Islet of Langerhans (tissue), 1 donor: ENCODE measurements at regions not wholly inside any gene's neighbourhood (a gene's known extent, or its start where the extent isn't known, plus 50 kb on each side); places are given as distances from the start of the nearest gene placed in this dataset.
"Not testable (repeated sequence)": the region's sequence is repeated elsewhere in the genome, so short reads cannot be mapped to it uniquely, and the experiment has no call there.

Experiments
- FAIRE-seq: peaks from one replicate; lab custom pipeline; 2011; peaks lifted over from hg19 to GRCh38; lab: Jason Lieb, UNC

- FAIRE-seq = no peak
These were observed 378.0 kb upstream of the CA10 start for GRCh38 chr17:52536489-52536888.

DNA sequence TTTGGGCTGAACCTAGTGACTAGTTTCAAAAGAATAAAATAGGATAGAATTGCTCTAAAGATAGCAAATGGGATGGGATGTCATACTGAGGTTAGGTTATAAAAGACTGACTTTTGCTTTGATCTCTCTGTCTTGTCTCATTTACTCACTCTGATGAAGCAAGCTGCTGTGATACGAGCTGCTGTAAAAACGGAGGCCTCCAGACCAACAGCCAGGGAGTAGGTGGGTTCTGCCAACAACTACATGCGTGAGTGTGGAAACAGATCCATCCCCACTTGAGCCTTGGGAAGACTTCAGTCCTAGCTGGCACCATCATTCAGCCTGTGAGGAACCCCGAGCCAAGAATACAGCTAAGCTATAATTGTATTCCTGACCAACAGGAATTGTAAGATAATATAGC lies 373.9 kb upstream of the CA10 start:
- FAIRE-seq = no peak

GRCh38 chr17:52524096-52524637 lies 365.7 kb upstream of the CA10 start:
- no peak for FAIRE-seq

DNA sequence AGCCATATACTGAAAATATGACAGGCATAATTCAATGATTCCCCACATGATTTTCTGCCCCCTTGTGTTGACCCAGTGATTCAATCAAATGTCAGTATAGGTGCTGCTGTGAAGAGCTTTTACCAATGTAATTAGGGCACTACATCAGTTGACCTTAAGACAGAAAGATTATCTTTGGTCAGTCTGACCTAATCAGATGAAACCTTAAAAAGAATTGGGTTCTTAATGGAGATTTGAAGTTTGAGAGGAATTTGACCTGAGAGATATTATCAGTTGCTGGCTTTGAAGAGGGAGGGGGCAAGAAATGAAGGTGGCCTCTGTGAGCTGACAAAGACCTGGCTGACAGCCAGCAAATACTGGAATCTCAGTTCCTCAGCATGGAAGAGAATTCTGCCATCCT lies 358.7 kb upstream of the CA10 start:
- no peak for FAIRE-seq

DNA sequence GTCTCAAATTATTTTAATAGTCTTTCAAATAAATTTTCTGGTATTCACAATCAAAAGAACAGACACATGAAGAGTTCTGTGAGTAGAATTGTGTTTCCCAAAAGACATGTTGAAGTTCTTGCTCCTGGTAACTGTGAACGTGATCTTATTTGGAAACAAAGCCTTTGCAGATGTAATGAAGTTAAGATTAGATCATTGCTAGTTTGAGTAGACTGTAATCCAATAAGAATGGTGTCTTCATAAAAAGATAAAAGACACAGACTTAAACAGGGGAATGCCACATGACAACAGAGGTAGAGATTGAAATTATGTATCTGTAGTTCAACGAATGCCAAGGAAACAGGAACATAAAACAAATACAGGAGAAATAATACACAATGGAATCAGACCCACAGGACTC lies 357.4 kb upstream of the CA10 start:
- FAIRE-seq = no peak

DNA sequence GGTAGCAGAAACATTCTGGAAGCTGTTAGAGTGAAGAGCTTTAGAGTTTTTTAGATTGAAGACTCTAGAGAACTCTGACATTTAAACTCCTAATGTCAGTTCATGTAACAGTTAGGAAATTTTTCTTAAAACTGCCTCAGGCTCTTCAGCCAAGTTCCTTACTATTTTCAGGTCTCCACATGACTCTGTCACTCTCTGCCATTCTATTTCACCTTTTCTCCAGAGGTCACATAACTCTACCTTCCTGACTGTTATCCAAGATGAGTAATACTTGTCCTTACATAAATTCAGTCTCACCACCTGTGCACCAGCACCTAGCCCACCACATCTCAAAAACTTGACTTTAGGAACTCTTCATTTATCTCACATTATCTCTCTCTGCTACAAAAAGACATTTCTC lies 347.1 kb upstream of the CA10 start:
- FAIRE-seq = no peak

- FAIRE-seq = no peak
These were observed 345.6 kb upstream of the CA10 start for GRCh38 chr17:52504081-52504480.

DNA sequence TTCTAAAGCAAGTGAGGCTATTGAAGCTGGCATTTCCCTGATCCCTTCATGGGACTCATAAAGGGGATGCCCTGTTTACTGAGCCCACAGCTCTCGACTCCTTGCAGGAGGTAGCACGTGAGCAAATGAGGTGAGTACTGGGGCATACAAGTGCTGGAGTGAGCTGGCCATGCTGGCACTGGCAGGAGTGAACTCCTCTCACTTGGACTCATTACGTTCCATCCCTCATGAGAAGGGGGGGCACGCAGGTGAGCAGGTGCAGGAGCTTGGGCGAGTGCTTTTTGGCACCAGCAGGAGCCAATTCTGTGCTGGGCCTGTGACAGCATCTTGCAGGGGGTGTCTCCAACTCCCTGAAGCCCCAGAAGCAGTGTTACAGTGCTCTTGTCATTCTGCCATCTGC lies 337.1 kb upstream of the CA10 start:
- FAIRE-seq = no peak

GRCh38 chr17:52482271-52482670 lies 323.8 kb upstream of the CA10 start:
- no peak for FAIRE-seq

- no peak for FAIRE-seq
These were observed 319.5 kb upstream of the CA10 start for GRCh38 chr17:52477824-52478699.

GRCh38 chr17:52476638-52477313 lies 318.3 kb upstream of the CA10 start:
- FAIRE-seq = no peak

GRCh38 chr17:52470553-52470952 lies 312.0 kb upstream of the CA10 start:
- no peak for FAIRE-seq

DNA sequence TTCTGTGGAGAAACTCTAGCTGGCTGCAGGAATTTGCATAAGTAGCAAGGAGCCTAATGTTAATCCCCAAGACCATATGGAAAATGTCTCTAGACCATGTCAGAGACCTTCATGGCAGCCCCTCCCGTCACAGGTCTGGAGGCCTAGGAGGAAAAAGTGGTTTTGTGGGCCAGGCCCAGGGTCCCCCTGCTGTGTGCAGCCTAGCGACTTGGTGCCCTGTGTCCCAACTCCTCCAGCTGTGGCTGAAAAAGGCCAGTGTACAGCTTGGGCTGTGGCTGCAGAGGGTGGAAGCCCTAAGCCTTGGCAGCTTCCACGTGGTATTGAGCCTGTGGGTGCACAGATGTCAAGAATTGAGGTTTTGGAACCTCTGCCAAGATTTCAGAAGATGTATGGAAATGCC lies 306.9 kb upstream of the CA10 start:
- FAIRE-seq = no peak

DNA sequence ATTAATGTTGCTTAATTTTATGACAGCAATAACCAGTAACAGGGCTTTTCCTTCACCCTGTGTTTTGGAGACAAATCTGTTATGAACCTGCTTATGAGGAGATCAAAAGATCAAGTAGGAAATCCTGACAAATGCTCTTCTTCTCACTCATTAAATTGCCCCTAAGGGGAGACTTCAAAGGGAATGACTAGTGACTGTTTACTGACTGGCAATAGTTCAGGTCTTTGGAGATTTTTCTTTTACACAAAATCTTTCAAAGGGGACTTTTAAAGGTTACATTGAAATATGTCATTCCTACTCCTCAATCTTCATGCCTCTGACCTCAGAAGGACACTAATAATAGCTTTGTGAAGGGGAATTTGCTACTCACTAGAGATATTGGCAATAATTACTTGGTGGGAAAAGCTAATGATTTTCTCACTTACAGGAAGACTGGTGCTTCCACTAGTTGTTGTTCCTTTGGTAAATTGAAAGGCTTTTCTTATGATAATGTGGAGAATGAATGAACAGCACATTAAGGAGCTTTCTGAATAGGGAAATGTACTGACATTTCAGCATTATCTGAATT lies 292.9 kb upstream of the CA10 start:
- no peak for FAIRE-seq

DNA sequence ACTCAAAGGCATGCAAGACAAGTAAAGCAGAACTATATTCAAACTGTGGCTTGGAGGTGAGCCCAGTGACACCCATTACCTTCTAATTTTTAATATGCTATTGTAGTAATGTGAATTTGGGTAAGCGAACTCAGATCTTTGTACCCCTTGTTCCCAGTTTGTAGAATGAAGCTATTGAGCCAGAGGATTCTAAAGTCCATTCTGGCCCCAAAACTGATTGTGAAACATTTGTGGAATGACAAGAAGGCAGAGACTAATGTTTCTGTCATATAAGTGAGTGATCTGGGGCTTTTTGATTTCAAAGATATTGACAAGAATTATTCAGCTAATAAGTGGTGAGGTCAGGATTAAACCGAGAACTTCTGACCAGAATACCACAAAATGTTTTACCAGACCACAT lies 283.8 kb upstream of the CA10 start:
- FAIRE-seq = no peak

DNA sequence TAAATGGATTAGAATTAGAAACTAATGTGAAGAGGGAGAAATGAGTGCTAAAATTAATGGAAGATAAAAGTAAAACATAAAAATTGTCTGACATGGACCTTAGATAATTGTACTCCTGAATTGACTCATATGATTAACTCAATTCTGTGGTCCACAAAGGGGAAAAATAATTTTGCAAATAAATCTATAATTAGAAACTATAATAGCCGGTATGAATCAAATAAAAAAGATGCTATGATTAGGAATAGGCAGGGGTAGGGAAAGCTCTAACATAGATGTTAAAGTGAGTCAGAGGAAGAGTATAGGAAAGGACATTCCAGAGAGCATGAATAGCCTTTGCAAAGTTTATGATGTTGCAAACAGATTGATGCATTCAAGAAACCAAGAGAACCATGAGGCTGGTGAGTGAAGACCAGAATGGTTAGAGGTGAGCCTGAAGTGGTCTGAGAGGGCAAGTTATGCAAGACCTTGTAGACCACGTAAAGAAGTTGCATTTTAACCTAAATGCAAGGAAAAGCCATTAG lies 262.1 kb upstream of the CA10 start:
- FAIRE-seq = no peak

- FAIRE-seq = no peak
These were observed 260.7 kb upstream of the CA10 start for GRCh38 chr17:52419229-52419641.

DNA sequence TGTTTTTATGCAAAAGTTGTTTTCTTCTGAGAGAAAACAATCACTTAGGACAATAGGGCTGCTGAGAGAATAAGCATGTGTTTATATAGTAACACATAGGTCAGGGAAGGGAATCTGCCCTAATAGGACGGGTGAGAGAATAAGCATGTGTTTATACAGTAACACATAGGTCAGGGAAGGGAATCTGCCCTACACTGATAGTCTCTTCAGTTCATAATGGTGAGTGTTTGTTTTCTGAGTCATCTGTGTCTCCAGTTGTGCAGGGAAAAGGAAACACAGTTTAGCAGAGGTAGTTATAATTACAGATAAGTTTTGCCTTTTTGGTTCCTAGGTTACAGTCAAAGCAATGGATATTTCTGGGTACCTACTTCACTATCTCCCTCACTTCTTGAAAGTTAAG lies 252.3 kb upstream of the CA10 start:
- FAIRE-seq = peak; percentile 75

- FAIRE-seq = not testable (repeated sequence)
These were observed 250.7 kb upstream of the CA10 start for GRCh38 chr17:52409222-52409621.

GRCh38 chr17:52395308-52395707 lies 236.8 kb upstream of the CA10 start:
- FAIRE-seq = no peak

GRCh38 chr17:52390422-52390821 lies 231.9 kb upstream of the CA10 start:
- FAIRE-seq = no peak

DNA sequence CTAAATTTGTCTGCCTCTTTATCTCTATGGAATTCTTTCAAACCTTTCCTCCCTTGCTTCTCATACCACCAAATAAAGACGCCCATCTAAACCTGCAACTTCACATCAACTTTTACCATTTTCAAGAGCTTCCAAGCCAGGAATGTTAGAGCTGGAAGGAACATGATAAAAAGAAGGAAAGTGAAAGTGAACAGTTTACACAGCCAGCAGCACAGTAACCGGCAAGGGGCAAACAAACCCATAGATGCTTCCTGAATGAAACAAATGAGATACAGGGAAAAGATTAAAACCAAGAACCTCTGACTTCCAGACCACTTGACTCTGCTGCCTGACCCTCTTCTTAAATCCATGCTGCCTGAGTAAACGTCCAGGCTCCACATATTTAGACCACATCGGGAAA lies 231.1 kb upstream of the CA10 start:
- no peak for FAIRE-seq

- FAIRE-seq = no peak
These were observed 230.4 kb upstream of the CA10 start for GRCh38 chr17:52388941-52389340.
